ENCODE measurements at regions not wholly inside any gene's neighbourhood (a gene's known extent, or its start where the extent isn't known, plus 50 kb on each side); places are given as distances from the start of the nearest gene placed in this dataset.
"Not testable (repeated sequence)": the region's sequence is repeated elsewhere in the genome, so short reads cannot be mapped to it uniquely, and the experiment has no call there.

- Histone ChIP-seq H3K36me3 (no peaks in the 10 kb centered on the region), H3K27me3 (no peaks in the 10 kb centered on the region), H3K4me3 (no peak overlapping the region), H3K4me1 (no peaks in the 10 kb centered on the region), H3K9me3 (no peaks in the 10 kb centered on the region), H3K27ac (no peak overlapping the region)
- no peak for DNase-seq
- intact Hi-C loops (cut with DNase I; ENCODE audit: low total_unique reads), result no loop called here
- no peak for TF ChIP-seq CTCF (IDR thresholded peaks at IDR 0.05)
- no peak for TF ChIP-seq POLR2A (IDR thresholded peaks at IDR 0.05)
Measured at GRCh38 chr2:173523497-173523896, 168.8 kb downstream of the CDCA7 start.

GRCh38 chr2:173524256-173524955, 169.7 kb downstream of the CDCA7 start:
- H3K27ac ChIP-seq, result no peak overlapping the region
- no peak overlapping the region for H3K4me3 ChIP-seq
- TF ChIP-seq CTCF (IDR thresholded peaks at IDR 0.05), result no peak
- no peak for TF ChIP-seq POLR2A (IDR thresholded peaks at IDR 0.05)
- H3K4me1 ChIP-seq, result no peaks in the 10 kb centered on the region
- no peaks in the 10 kb centered on the region for H3K27me3 ChIP-seq
- intact Hi-C loops (cut with DNase I; ENCODE audit: low total_unique reads), result no loop called here
- H3K36me3 ChIP-seq, result no peaks in the 10 kb centered on the region
- no peak for DNase-seq
- no peaks in the 10 kb centered on the region for H3K9me3 ChIP-seq

GRCh38 chr2:173532732-173533531, 178.3 kb downstream of the CDCA7 start:
- H3K36me3 ChIP-seq; H3K27me3 ChIP-seq; intact Hi-C loops (cut with DNase I; ENCODE audit: low total_unique reads); H3K27ac ChIP-seq; H3K4me1 ChIP-seq; H3K9me3 ChIP-seq; H3K4me3 ChIP-seq; DNase-seq: not testable (repeated sequence)

- no peak for TF ChIP-seq POLR2A (IDR thresholded peaks at IDR 0.05)
- TF ChIP-seq CTCF (IDR thresholded peaks at IDR 0.05), result no peak
- H3K4me1 ChIP-seq, result no peaks in the 10 kb centered on the region
- no peaks in the 10 kb centered on the region for H3K9me3 ChIP-seq
- no peaks in the 10 kb centered on the region for H3K36me3 ChIP-seq
- intact Hi-C loops (cut with DNase I; ENCODE audit: low total_unique reads), result no loop called here
- H3K27me3 ChIP-seq, result no peaks in the 10 kb centered on the region
- no peak for DNase-seq
- no peak overlapping the region for H3K4me3 ChIP-seq
- H3K27ac ChIP-seq, result no peak overlapping the region
Measured at GRCh38 chr2:173537694-173538093, 183.0 kb downstream of the CDCA7 start.

GRCh38 chr2:173539615-173540014, 184.9 kb downstream of the CDCA7 start:
- Histone ChIP-seq H3K4me1 (no peaks in the 10 kb centered on the region), H3K27ac (no peak overlapping the region), H3K9me3 (no peaks in the 10 kb centered on the region), H3K4me3 (no peak overlapping the region), H3K36me3 (no peaks in the 10 kb centered on the region), H3K27me3 (no peaks in the 10 kb centered on the region)
- no peak for TF ChIP-seq CTCF (IDR thresholded peaks at IDR 0.05)
- TF ChIP-seq POLR2A (IDR thresholded peaks at IDR 0.05), result no peak
- DNase-seq, result no peak
- intact Hi-C loops (cut with DNase I; ENCODE audit: low total_unique reads), result no loop called here
